ENCODE measurements at regions not wholly inside any gene's neighbourhood (a gene's known extent, or its start where the extent isn't known, plus 50 kb on each side); places are given as distances from the start of the nearest gene placed in this dataset.
"Not testable (repeated sequence)": the region's sequence is repeated elsewhere in the genome, so short reads cannot be mapped to it uniquely, and the experiment has no call there.

- ChIA-PET CTCF (no interaction called here), POLR2A (no interaction called here)
- no peak overlapping the region for H3K4me3 ChIP-seq (ENCODE audit: low read length)
- no peaks in the 10 kb centered on the region for H3K27me3 Mint-ChIP-seq
- no peaks in the 10 kb centered on the region for H3K36me3 Mint-ChIP-seq
- no peaks in the 10 kb centered on the region for H3K27me3 ChIP-seq (ENCODE audit: insufficient read depth, low read length, poor library complexity, severe bottlenecking)
- no peak overlapping the region for H3K4me3 Mint-ChIP-seq
- H3K9me3 Mint-ChIP-seq, result peaks cover 4 to 17% (median 13%) of the 10 kb centered on the region in 5 donors
- H3K9me3 ChIP-seq (ENCODE audit: low read length), result no peaks in the 10 kb centered on the region
- H3K27ac Mint-ChIP-seq, result no peak overlapping the region
- no peak for DNase-seq
- no peaks in the 10 kb centered on the region for H3K4me1 ChIP-seq (ENCODE audit: insufficient read depth, low read length)
- no peaks in the 10 kb centered on the region for H3K36me3 ChIP-seq (ENCODE audit: insufficient read depth, low read length)
- no peak overlapping the region for H3K27ac ChIP-seq (ENCODE audit: low read depth, low read length)
- H3K4me1 Mint-ChIP-seq, result no peaks in the 10 kb centered on the region
Measured at GRCh38 chr18:40160361-40160760, 1794.7 kb upstream of the PIK3C3 start.

GRCh38 chr18:40159141-40160017, 1795.7 kb upstream of the PIK3C3 start:
- ChIA-PET CTCF (no interaction called here), POLR2A (no interaction called here)
- no peaks in the 10 kb centered on the region for H3K27me3 Mint-ChIP-seq
- H3K4me3 Mint-ChIP-seq, result no peak overlapping the region
- Histone ChIP-seq H3K4me3 (ENCODE audit: low read length) (no peak overlapping the region), H3K36me3 (ENCODE audit: insufficient read depth, low read length) (no peaks in the 10 kb centered on the region), H3K4me1 (ENCODE audit: insufficient read depth, low read length) (no peaks in the 10 kb centered on the region), H3K27ac (ENCODE audit: low read depth, low read length) (no peak overlapping the region), H3K27me3 (ENCODE audit: insufficient read depth, low read length, poor library complexity, severe bottlenecking) (no peaks in the 10 kb centered on the region), H3K9me3 (ENCODE audit: low read length) (no peaks in the 10 kb centered on the region)
- H3K9me3 Mint-ChIP-seq, result peaks cover 4 to 21% (median 9%) of the 10 kb centered on the region in 5 donors
- no peak for DNase-seq
- no peaks in the 10 kb centered on the region for H3K4me1 Mint-ChIP-seq
- H3K36me3 Mint-ChIP-seq, result no peaks in the 10 kb centered on the region
- H3K27ac Mint-ChIP-seq, result no peak overlapping the region

- Histone ChIP-seq H3K4me3 (ENCODE audit: low read length) (no peak overlapping the region), H3K27me3 (ENCODE audit: insufficient read depth, low read length, poor library complexity, severe bottlenecking) (no peaks in the 10 kb centered on the region), H3K4me1 (ENCODE audit: insufficient read depth, low read length) (no peaks in the 10 kb centered on the region), H3K9me3 (ENCODE audit: low read length) (no peaks in the 10 kb centered on the region), H3K36me3 (ENCODE audit: insufficient read depth, low read length) (no peaks in the 10 kb centered on the region), H3K27ac (ENCODE audit: low read depth, low read length) (no peak overlapping the region)
- H3K4me1 Mint-ChIP-seq, result no peaks in the 10 kb centered on the region
- H3K9me3 Mint-ChIP-seq, result peaks cover 4 to 29% (median 12%) of the 10 kb centered on the region in 5 donors
- ChIA-PET CTCF (no interaction called here), POLR2A (no interaction called here)
- no peaks in the 10 kb centered on the region for H3K27me3 Mint-ChIP-seq
- DNase-seq, result no peak
- no peaks in the 10 kb centered on the region for H3K36me3 Mint-ChIP-seq
- no peak overlapping the region for H3K27ac Mint-ChIP-seq
- H3K4me3 Mint-ChIP-seq, result no peak overlapping the region
Measured at GRCh38 chr18:40157120-40157519, 1797.9 kb upstream of the PIK3C3 start.

DNA sequence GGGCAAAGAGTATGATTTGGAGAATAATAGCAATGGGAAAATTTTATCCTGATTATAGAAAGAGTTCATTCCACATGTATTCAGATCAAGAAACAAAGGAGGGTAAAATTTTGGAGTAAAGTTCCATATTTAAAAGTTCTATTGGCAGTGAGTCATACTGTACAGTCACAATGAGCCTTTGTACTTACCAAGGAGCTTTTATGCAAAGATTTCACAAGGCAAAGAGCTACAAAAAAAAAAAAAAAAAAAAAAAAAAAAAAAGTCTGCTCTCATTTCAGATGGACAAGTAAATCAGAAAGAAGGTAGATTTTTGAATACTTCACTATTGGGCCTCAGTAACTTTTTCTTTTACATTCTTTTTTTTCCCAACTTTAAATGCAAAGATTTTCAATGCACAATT, 1802.2 kb upstream of the PIK3C3 start:
- Mint-ChIP-seq H3K4me1 (no peaks in the 10 kb centered on the region), H3K27ac (no peak overlapping the region), H3K27me3 (no peaks in the 10 kb centered on the region), H3K36me3 (no peaks in the 10 kb centered on the region), H3K9me3 (peaks cover 10 to 33% (median 17%) of the 10 kb centered on the region in 5 donors), H3K4me3 (no peak overlapping the region)
- no peak overlapping the region for H3K27ac ChIP-seq (ENCODE audit: low read depth, low read length)
- CTCF ChIA-PET, result no interaction called here
- H3K27me3 ChIP-seq (ENCODE audit: insufficient read depth, low read length, poor library complexity, severe bottlenecking), result no peaks in the 10 kb centered on the region
- H3K4me3 ChIP-seq (ENCODE audit: low read length), result no peak overlapping the region
- H3K36me3 ChIP-seq (ENCODE audit: insufficient read depth, low read length), result no peaks in the 10 kb centered on the region
- DNase-seq, result no peak
- POLR2A ChIA-PET, result no interaction called here
- no peaks in the 10 kb centered on the region for H3K4me1 ChIP-seq (ENCODE audit: insufficient read depth, low read length)
- H3K9me3 ChIP-seq (ENCODE audit: low read length), result no peaks in the 10 kb centered on the region

- Histone ChIP-seq H3K36me3 (ENCODE audit: insufficient read depth, low read length) (no peaks in the 10 kb centered on the region), H3K27ac (ENCODE audit: low read depth, low read length) (no peak overlapping the region), H3K4me1 (ENCODE audit: insufficient read depth, low read length) (no peaks in the 10 kb centered on the region), H3K27me3 (ENCODE audit: insufficient read depth, low read length, poor library complexity, severe bottlenecking) (no peaks in the 10 kb centered on the region), H3K9me3 (ENCODE audit: low read length) (no peaks in the 10 kb centered on the region), H3K4me3 (ENCODE audit: low read length) (no peak overlapping the region)
- no peak overlapping the region for H3K4me3 Mint-ChIP-seq
- H3K4me1 Mint-ChIP-seq, result no peaks in the 10 kb centered on the region
- no peaks in the 10 kb centered on the region for H3K27me3 Mint-ChIP-seq
- no peak overlapping the region for H3K27ac Mint-ChIP-seq
- no peak for DNase-seq
- no peaks in the 10 kb centered on the region for H3K36me3 Mint-ChIP-seq
- H3K9me3 Mint-ChIP-seq, result peaks cover 10 to 46% (median 15%) of the 10 kb centered on the region in 5 donors
- ChIA-PET POLR2A (no interaction called here), CTCF (no interaction called here)
Measured at GRCh38 chr18:40148960-40149359, 1806.1 kb upstream of the PIK3C3 start.

- Histone ChIP-seq H3K36me3 (ENCODE audit: insufficient read depth, low read length) (no peaks in the 10 kb centered on the region), H3K9me3 (ENCODE audit: low read length) (no peaks in the 10 kb centered on the region), H3K4me1 (ENCODE audit: insufficient read depth, low read length) (no peaks in the 10 kb centered on the region), H3K4me3 (ENCODE audit: low read length) (no peak overlapping the region), H3K27ac (ENCODE audit: low read depth, low read length) (no peak overlapping the region), H3K27me3 (ENCODE audit: insufficient read depth, low read length, poor library complexity, severe bottlenecking) (no peaks in the 10 kb centered on the region)
- Mint-ChIP-seq H3K4me1 (no peaks in the 10 kb centered on the region), H3K9me3 (peaks cover 1 to 30% (median 11%) of the 10 kb centered on the region in 5 donors), H3K36me3 (no peaks in the 10 kb centered on the region), H3K27me3 (no peaks in the 10 kb centered on the region), H3K27ac (no peak overlapping the region), H3K4me3 (no peak overlapping the region)
- POLR2A ChIA-PET, result no interaction called here
- DNase-seq, result no peak
- CTCF ChIA-PET, result no interaction called here
Measured at GRCh38 chr18:40133253-40133652, 1821.8 kb upstream of the PIK3C3 start.

GRCh38 chr18:40132438-40132837, 1822.6 kb upstream of the PIK3C3 start:
- H3K4me3 Mint-ChIP-seq; H3K27me3 ChIP-seq (ENCODE audit: insufficient read depth, low read length, poor library complexity, severe bottlenecking); H3K9me3 ChIP-seq (ENCODE audit: low read length); DNase-seq; H3K27ac Mint-ChIP-seq; H3K4me1 Mint-ChIP-seq; POLR2A ChIA-PET; H3K36me3 ChIP-seq (ENCODE audit: insufficient read depth, low read length); H3K27me3 Mint-ChIP-seq; H3K4me3 ChIP-seq (ENCODE audit: low read length); H3K4me1 ChIP-seq (ENCODE audit: insufficient read depth, low read length); CTCF ChIA-PET; H3K27ac ChIP-seq (ENCODE audit: low read depth, low read length); H3K36me3 Mint-ChIP-seq: not testable (repeated sequence)
- peaks cover 1 to 36% (median 11%) of the 10 kb centered on the region in 5 donors for H3K9me3 Mint-ChIP-seq

GRCh38 chr18:40124107-40124506, 1830.9 kb upstream of the PIK3C3 start:
- peaks cover 3 to 33% (median 9%) of the 10 kb centered on the region in 5 donors for H3K9me3 Mint-ChIP-seq
- CTCF ChIA-PET, result no interaction called here
- peaks cover 0 to 1% of the 10 kb centered on the region in 2 donors for H3K27me3 Mint-ChIP-seq
- H3K36me3 Mint-ChIP-seq, result no peaks in the 10 kb centered on the region
- Histone ChIP-seq H3K4me1 (ENCODE audit: insufficient read depth, low read length) (no peaks in the 10 kb centered on the region), H3K9me3 (ENCODE audit: low read length) (no peaks in the 10 kb centered on the region), H3K4me3 (ENCODE audit: low read length) (no peak overlapping the region), H3K36me3 (ENCODE audit: insufficient read depth, low read length) (no peaks in the 10 kb centered on the region), H3K27me3 (ENCODE audit: insufficient read depth, low read length, poor library complexity, severe bottlenecking) (no peaks in the 10 kb centered on the region), H3K27ac (ENCODE audit: low read depth, low read length) (no peak overlapping the region)
- DNase-seq, result no peak
- no peaks in the 10 kb centered on the region for H3K4me1 Mint-ChIP-seq
- H3K4me3 Mint-ChIP-seq, result no peak overlapping the region
- H3K27ac Mint-ChIP-seq, result no peak overlapping the region
- POLR2A ChIA-PET, result no interaction called here

All from CD8-positive, alpha-beta memory T cell (primary cell).